HepG2 (cell line): ENCODE measurements at regions not wholly inside any gene's neighbourhood (a gene's known extent, or its start where the extent isn't known, plus 50 kb on each side); places are given as distances from the start of the nearest gene placed in this dataset.

Experiments used
- ATAC-seq: fragments of 200-7000 bp; cut with Tn5 transposase; 3 replicates; pipeline ENCODE4 v1.9.1; 2020; ENCODE audit warnings: mild to moderate bottlenecking, moderate library complexity
- BruUV-seq: library from RNA; stranded (reverse); fragments of 400-500 nt; replicated peaks from 2 replicates; lab custom pipeline; 2021; lab: Mats Ljungman, UMichigan
- CTCF ChIA-PET: fragments of 300-600 bp; formaldehyde crosslinking; extraction: SDS; loops from one replicate; lab custom pipeline; 2021; ENCODE audit warnings: low total read pairs, inconsistent platforms, low intra/inter-chr PET ratio; lab: Yijun Ruan, JAX
- POLR2A ChIA-PET: fragments of 350-600 bp; sonication (Branson Sonifier 250); formaldehyde crosslinking; loops from one replicate; lab custom pipeline; 2020; ENCODE audit warnings: antibody characterized with exemption, inconsistent platforms; lab: Yijun Ruan, JAX
- DNase-seq: peaks from one replicate; pipeline ENCODE4 v3.0.0-alpha.2; 2015; ENCODE audit warnings: low spot score
- FAIRE-seq: peaks from 3 replicates; lab custom pipeline; 2011; peaks lifted over from hg19 to GRCh38; lab: Jason Lieb, UNC
- H2AFZ ChIP-seq: one replicate; pipeline ENCODE4 v1.6.1; 2011; ENCODE audit warnings: low read length, inconsistent platforms
- H3K27ac ChIP-seq: fragments of 300-600 bp; 3 replicates; pipeline ENCODE4 v1.8.0; 2011; ENCODE audit warnings: mixed run types, mild to moderate bottlenecking, mixed read lengths, low read length, inconsistent platforms; ENCODE audit not compliant: insufficient read depth; ENCODE audit errors: extremely low read length
- H3K27me3 ChIP-seq, 2 experiments: fragments of 200-600 bp in 1 of 2; 2 replicates in 1 of 2; 3 replicates in 1 of 2; pipeline versions ENCODE4 v1.6.0 to v1.8.0; 2011; ENCODE audit warnings: low read length in 2 of 2, mild to moderate bottlenecking in 2 of 2, moderate library complexity in 2 of 2, inconsistent platforms in 1 of 2; ENCODE audit not compliant: insufficient read depth in 2 of 2, control insufficient read depth in 1 of 2
- H3K36me3 ChIP-seq, 2 experiments: fragments of 200-600 bp in 1 of 2; replicated peaks in 1 of 2; 2 replicates in 1 of 2; 3 replicates in 1 of 2; pipeline versions ENCODE4 v1.5.1 to v1.8.0; 2011; ENCODE audit warnings: low read length in 2 of 2, inconsistent platforms in 1 of 2; ENCODE audit not compliant: insufficient read depth in 2 of 2, control insufficient read depth in 1 of 2
- H3K4me1 ChIP-seq: 2 replicates; pipeline ENCODE4 v1.5.1; 2012; ENCODE audit warnings: low read length, inconsistent platforms; ENCODE audit not compliant: insufficient read depth
- H3K4me2 ChIP-seq: 2 replicates; pipeline ENCODE4 v1.6.0; 2011; ENCODE audit warnings: low read depth, low read length, inconsistent platforms
- H3K4me3 ChIP-seq, 3 experiments: fragments of 200-600 bp in 1 of 3; sonication (generic), shearing (Covaris generic) in 1 of 3; replicated peaks in 1 of 3; 2 replicates each; pipeline ENCODE4 v1.5.1; 2011 to 2016; ENCODE audit warnings: low read length in 3 of 3, inconsistent platforms in 2 of 3, low read depth in 2 of 3, mild to moderate bottlenecking in 2 of 3, control low read depth in 1 of 3, mixed read lengths in 1 of 3; ENCODE audit not compliant: insufficient read depth in 1 of 3
- H3K79me2 ChIP-seq: one replicate; pipeline ENCODE4 v1.6.1; 2011; ENCODE audit warnings: low read length, inconsistent platforms; ENCODE audit not compliant: insufficient read depth
- H3K9ac ChIP-seq: 2 replicates; pipeline ENCODE4 v1.6.0; 2011; ENCODE audit warnings: mild to moderate bottlenecking, low read depth, low read length, inconsistent platforms; ENCODE audit not compliant: insufficient read depth
- H3K9me3 ChIP-seq: 2 replicates; pipeline ENCODE4 v1.5.1; 2012; ENCODE audit warnings: mild to moderate bottlenecking, low read length
- H4K20me1 ChIP-seq: 2 replicates; pipeline ENCODE4 v1.6.0; 2011; ENCODE audit warnings: inconsistent platforms, mild to moderate bottlenecking, low read length, moderate library complexity; ENCODE audit not compliant: insufficient read depth
- CC2D1A ChIP-seq: sonication (generic); formaldehyde crosslinking; IDR thresholded peaks from 2 replicates; pipeline ENCODE4 v1.8.1; 2023; ENCODE audit warnings: mild to moderate bottlenecking, missing genetic modification reagents
- ISL2 ChIP-seq: sonication (generic); formaldehyde crosslinking; IDR thresholded peaks from 2 replicates; pipeline ENCODE4 v1.5.0; 2020; ENCODE audit warnings: missing genetic modification reagents
- MAFG ChIP-seq: sonication (generic); formaldehyde crosslinking; IDR thresholded peaks from 2 replicates; pipeline ENCODE4 v1.5.1; 2020; ENCODE audit warnings: mild to moderate bottlenecking, missing genetic modification reagents
- NFIC ChIP-seq: IDR thresholded peaks from 2 replicates; pipeline ENCODE4 v1.6.1; 2012; ENCODE audit warnings: mild to moderate bottlenecking, low read length, inconsistent platforms
- PLRG1 ChIP-seq: fragments of 450-650 bp; conservative IDR thresholded peaks from 2 replicates; pipeline ENCODE4 v1.6.1; 2016
- REL ChIP-seq: sonication (generic); formaldehyde crosslinking; conservative IDR thresholded peaks from 2 replicates; pipeline ENCODE4 v1.8.0; 2022; ENCODE audit warnings: mild to moderate bottlenecking, missing genetic modification reagents, moderate library complexity
- SAFB2 ChIP-seq: sonication (generic); formaldehyde crosslinking; IDR thresholded peaks from 2 replicates; pipeline ENCODE4 v1.5.1; 2020; ENCODE audit warnings: missing genetic modification reagents, low read depth, mild to moderate bottlenecking, borderline replicate concordance
- SAP130 ChIP-seq: IDR thresholded peaks from 2 replicates; pipeline ENCODE4 v1.6.1; 2016; ENCODE audit warnings: low read depth
- THYN1 ChIP-seq: sonication (generic); formaldehyde crosslinking; IDR thresholded peaks from 2 replicates; pipeline ENCODE4 v1.8.1; 2023; ENCODE audit warnings: low read depth, mild to moderate bottlenecking, moderate library complexity, missing genetic modification reagents, borderline replicate concordance
- TRIM24 ChIP-seq: sonication (generic); formaldehyde crosslinking; IDR thresholded peaks from 2 replicates; pipeline ENCODE4 v1.8.0; 2022; ENCODE audit warnings: mild to moderate bottlenecking, missing genetic modification reagents
- YY1 ChIP-seq: IDR thresholded peaks from 2 replicates; pipeline ENCODE4 v1.6.1; 2011; ENCODE audit warnings: low read length, low read depth, moderate library complexity, mild to moderate bottlenecking; ENCODE audit not compliant: insufficient read depth, insufficient replicate concordance
- ZBTB42 ChIP-seq: sonication (generic); formaldehyde crosslinking; IDR thresholded peaks from 2 replicates; pipeline ENCODE4 v1.5.0; 2020; ENCODE audit warnings: mild to moderate bottlenecking, missing genetic modification reagents
- ZC3H13 ChIP-seq: sonication (generic); formaldehyde crosslinking; IDR thresholded peaks from 2 replicates; pipeline ENCODE4 v1.8.1; 2023; ENCODE audit warnings: mild to moderate bottlenecking, missing genetic modification reagents, moderate library complexity
- ZNF17 ChIP-seq: sonication (generic); formaldehyde crosslinking; IDR thresholded peaks from 2 replicates; pipeline ENCODE4 v1.5.0; 2020; ENCODE audit warnings: mild to moderate bottlenecking, missing genetic modification reagents
- ZNF20 ChIP-seq: sonication (generic); formaldehyde crosslinking; IDR thresholded peaks from 2 replicates; pipeline ENCODE4 v1.4.0; 2020; ENCODE audit warnings: mild to moderate bottlenecking, moderate library complexity, missing genetic modification reagents
- ZNF710 ChIP-seq: sonication (generic); formaldehyde crosslinking; IDR thresholded peaks from 2 replicates; pipeline ENCODE4 v1.5.0; 2020; ENCODE audit warnings: mild to moderate bottlenecking, missing genetic modification reagents, borderline replicate concordance
- WGBS: methylation state at CpG from one replicate; pipeline ENCODE4 v1.1.6; 2017; ENCODE audit warnings: low lambda C conversion rate; 5-methylcytosine and 5-hydroxymethylcytosine counted together
- in situ Hi-C: cut with HindIII; loops from 2 replicates; pipeline ENCODE4 v1.10.0; 2017; ENCODE audit warnings: low pct_unique_long_range_greater_than_20kb; ENCODE audit not compliant: extremely low pct_ligation_motif_present
- intact Hi-C: fragments of 100-400 bp; cut with micrococcal nuclease; formaldehyde crosslinking; loops from one replicate; pipeline ENCODE4 v1.10.0; 2022; ENCODE audit not compliant: unreplicated experiment
- TF ChIP-seq, protein P1 (sequence below): sonication (generic); formaldehyde crosslinking; IDR thresholded peaks from 2 replicates; pipeline ENCODE4 v1.4.0; 2020; ENCODE audit warnings: missing genetic modification reagents

DNA sequence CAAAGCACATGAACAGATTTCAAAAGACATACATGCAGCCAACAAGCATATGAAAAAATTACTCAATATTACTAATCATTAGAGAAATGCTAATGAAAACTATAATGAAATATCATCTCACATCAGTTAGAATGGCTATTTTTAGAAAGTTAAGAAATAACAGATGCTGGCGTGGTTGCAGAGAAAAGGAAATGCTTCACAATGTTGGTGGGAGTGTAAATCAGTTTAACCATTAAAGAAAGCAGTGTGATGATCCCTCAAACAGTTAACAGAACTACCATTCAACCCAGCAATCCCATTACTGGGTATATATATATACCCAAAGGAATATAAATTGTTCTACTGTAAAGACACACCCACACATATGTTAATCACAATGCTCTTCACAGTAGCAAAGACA is 117.7 kb upstream of the SETBP1 start:
- no peak for ATAC-seq
- intact Hi-C loops: no loop called here

More for the DNA sequence above, 117.7 kb upstream of the SETBP1 start:
- 7% methylated on average over 1 of the region's 1 CpG for WGBS
- H3K4me2 ChIP-seq: no peak overlapping the region
- H2AFZ ChIP-seq: no peak overlapping the region
- no peaks in the 10 kb centered on the region for H3K27me3 ChIP-seq
- in situ Hi-C loops: no loop called here
- no peaks in the 10 kb centered on the region for H3K79me2 ChIP-seq
- POLR2A ChIA-PET: no interaction called here
- H4K20me1 ChIP-seq: no peaks in the 10 kb centered on the region
- H3K9ac ChIP-seq: no peak overlapping the region
- H3K4me1 ChIP-seq: no peaks in the 10 kb centered on the region
- H3K9me3 ChIP-seq: no peaks in the 10 kb centered on the region
- TF ChIP-seq TRIM24 (CRISPR knock-in tag) (no peak), CC2D1A (CRISPR knock-in tag) (no peak), ZBTB42 (no peak), SAP130 (CRISPR knock-in tag) (no peak), ZC3H13 (CRISPR knock-in tag) (no peak), ZNF20 (CRISPR knock-in tag) (no peak), SAFB2 (CRISPR knock-in tag) (no peak), PLRG1 (no peak), ZNF710 (CRISPR knock-in tag) (no peak), ZNF17 (CRISPR knock-in tag) (no peak), MAFG (CRISPR knock-in tag) (no peak), YY1 (no peak), THYN1 (no peak), ISL2 (CRISPR knock-in tag) (no peak), REL (CRISPR knock-in tag) (no peak), NFIC (no peak)
- TF ChIP-seq, protein P1, sequence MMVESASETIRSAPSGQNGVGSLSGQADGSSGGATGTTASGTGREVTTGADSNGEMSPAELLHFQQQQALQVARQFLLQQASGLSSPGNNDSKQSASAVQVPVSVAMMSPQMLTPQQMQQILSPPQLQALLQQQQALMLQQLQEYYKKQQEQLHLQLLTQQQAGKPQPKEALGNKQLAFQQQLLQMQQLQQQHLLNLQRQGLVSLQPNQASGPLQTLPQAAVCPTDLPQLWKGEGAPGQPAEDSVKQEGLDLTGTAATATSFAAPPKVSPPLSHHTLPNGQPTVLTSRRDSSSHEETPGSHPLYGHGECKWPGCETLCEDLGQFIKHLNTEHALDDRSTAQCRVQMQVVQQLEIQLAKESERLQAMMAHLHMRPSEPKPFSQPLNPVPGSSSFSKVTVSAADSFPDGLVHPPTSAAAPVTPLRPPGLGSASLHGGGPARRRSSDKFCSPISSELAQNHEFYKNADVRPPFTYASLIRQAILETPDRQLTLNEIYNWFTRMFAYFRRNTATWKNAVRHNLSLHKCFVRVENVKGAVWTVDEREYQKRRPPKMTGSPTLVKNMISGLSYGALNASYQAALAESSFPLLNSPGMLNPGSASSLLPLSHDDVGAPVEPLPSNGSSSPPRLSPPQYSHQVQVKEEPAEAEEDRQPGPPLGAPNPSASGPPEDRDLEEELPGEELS: no peak
- H3K4me3 ChIP-seq: no peak overlapping the region
- no peak for FAIRE-seq
- no peak for DNase-seq
- H3K27ac ChIP-seq: no peak overlapping the region
- BruUV-seq: no TSS peak
- CTCF ChIA-PET: no interaction called here
- no peaks in the 10 kb centered on the region for H3K36me3 ChIP-seq
